Loucy (cell line): ENCODE measurements at regions not wholly inside any gene's neighbourhood (a gene's known extent, or its start where the extent isn't known, plus 50 kb on each side); places are given as distances from the start of the nearest gene placed in this dataset.
A peak's percentile ranks its signal among the peaks of the same experiment; 100 is the strongest.

Source experiments
- H2AFZ ChIP-seq: fragments of 200-600 bp; sonication (generic); 2 replicates; pipeline ENCODE4 v1.6.0; 2016; ENCODE audit warnings: antibody characterized with exemption, mild to moderate bottlenecking, low read length, moderate library complexity
- H3F3A ChIP-seq: fragments of 200-600 bp; 2 replicates; pipeline ENCODE4 v1.6.0; 2016; ENCODE audit warnings: antibody characterized with exemption, low read depth, mild to moderate bottlenecking
- H3K27me3 ChIP-seq: fragments of 200-600 bp; sonication (generic); 2 replicates; pipeline ENCODE4 v1.6.1; 2014; ENCODE audit warnings: low read length, mild to moderate bottlenecking; ENCODE audit not compliant: insufficient read depth, poor library complexity, severe bottlenecking
- H3K36me3 ChIP-seq: fragments of 200-600 bp; sonication (generic); 2 replicates; pipeline ENCODE4 v1.6.1; 2016; ENCODE audit warnings: low read length; ENCODE audit not compliant: insufficient read depth
- H3K4me1 ChIP-seq: fragments of 200-600 bp; sonication (generic); 2 replicates; pipeline ENCODE4 v1.5.1; 2014; ENCODE audit warnings: low read length, mild to moderate bottlenecking; ENCODE audit not compliant: insufficient read depth, poor library complexity, severe bottlenecking
- H3K4me2 ChIP-seq: fragments of 200-600 bp; sonication (generic); 2 replicates; pipeline ENCODE4 v1.6.0; 2014; ENCODE audit warnings: antibody characterized with exemption, low read length, low read depth, mild to moderate bottlenecking; ENCODE audit not compliant: poor library complexity, severe bottlenecking
- H3K4me3 ChIP-seq: fragments of 200-600 bp; sonication (generic); 2 replicates; pipeline ENCODE4 v1.5.1; 2014; ENCODE audit warnings: low read length, mild to moderate bottlenecking, mixed read lengths; ENCODE audit not compliant: poor library complexity, severe bottlenecking
- H3K79me2 ChIP-seq: fragments of 200-600 bp; sonication (generic); 2 replicates; pipeline ENCODE4 v1.6.1; 2014; ENCODE audit warnings: low read length; ENCODE audit not compliant: insufficient read depth
- H3K9ac ChIP-seq: fragments of 200-600 bp; sonication (generic); 2 replicates; pipeline ENCODE4 v1.6.0; 2014; ENCODE audit warnings: mild to moderate bottlenecking, low read depth, low read length, moderate library complexity; ENCODE audit not compliant: poor library complexity, severe bottlenecking
- H3K9me2 ChIP-seq: fragments of 200-600 bp; sonication (generic); replicated peaks from 2 replicates; pipeline ENCODE4 v1.6.1; 2016; ENCODE audit warnings: low read depth, low read length, mixed read lengths
- H3K9me3 ChIP-seq: fragments of 200-600 bp; sonication (generic); 2 replicates; pipeline ENCODE4 v1.6.1; 2014; ENCODE audit warnings: mild to moderate bottlenecking, antibody characterized with exemption, low read length, low read depth; ENCODE audit not compliant: insufficient read depth
- H4K20me1 ChIP-seq: fragments of 200-600 bp; sonication (generic); 2 replicates; pipeline ENCODE4 v1.6.0; 2014; ENCODE audit warnings: antibody characterized with exemption, low read length, mild to moderate bottlenecking; ENCODE audit not compliant: insufficient read depth, poor library complexity, severe bottlenecking
- CTCF ChIP-seq: fragments of 200-600 bp; sonication (generic); conservative IDR thresholded peaks from 2 replicates; pipeline ENCODE4 v1.5.1; 2014; ENCODE audit warnings: mild to moderate bottlenecking, antibody characterized with exemption, low read length
- EZH2phosphoT487 ChIP-seq: fragments of 200-600 bp; IDR thresholded peaks from 2 replicates; pipeline ENCODE4 v1.6.1; 2018; ENCODE audit warnings: antibody characterized with exemption, mild to moderate bottlenecking, moderate library complexity, borderline replicate concordance

- H2AFZ ChIP-seq = no peak overlapping the region
- peaks cover under 1% of the 10 kb centered on the region for H4K20me1 ChIP-seq
- H3K9ac ChIP-seq = no peak overlapping the region
- peaks cover 40% of the 10 kb centered on the region for H3K4me1 ChIP-seq
- H3K9me2 ChIP-seq = no peaks in the 10 kb centered on the region
- H3K9me3 ChIP-seq = no peaks in the 10 kb centered on the region
- H3K36me3 ChIP-seq = no peaks in the 10 kb centered on the region
- no peaks in the 10 kb centered on the region for H3K27me3 ChIP-seq
- H3F3A ChIP-seq = peaks cover 18% of the 10 kb centered on the region
- H3K4me3 ChIP-seq = no peak overlapping the region
- H3K79me2 ChIP-seq = peaks cover 9% of the 10 kb centered on the region; the same call in 1 of the 2 replicates
- H3K4me2 ChIP-seq = no peak overlapping the region
- TF ChIP-seq EZH2phosphoT487 (no peak), CTCF (no peak)
Measured at GRCh38 chr15:29456255-29456654, 186.6 kb upstream of the NSMCE3 start.

- H3K36me3 ChIP-seq = no peaks in the 10 kb centered on the region
- no peaks in the 10 kb centered on the region for H3K9me3 ChIP-seq
- no peak for TF ChIP-seq EZH2phosphoT487
- no peak for TF ChIP-seq CTCF
- peaks cover 18% of the 10 kb centered on the region for H3F3A ChIP-seq
- peaks cover 4% of the 10 kb centered on the region for H4K20me1 ChIP-seq
- peak overlapping the region; percentile 84 for H3K9ac ChIP-seq
- no peak overlapping the region for H3K4me3 ChIP-seq
- H3K4me2 ChIP-seq = no peak overlapping the region
- H3K9me2 ChIP-seq = no peaks in the 10 kb centered on the region
- H3K79me2 ChIP-seq = peaks cover 16% of the 10 kb centered on the region
- H3K4me1 ChIP-seq = peaks cover 40% of the 10 kb centered on the region
- no peak overlapping the region for H2AFZ ChIP-seq
- H3K27me3 ChIP-seq = no peaks in the 10 kb centered on the region
Measured at GRCh38 chr15:29455530-29455929, 185.9 kb upstream of the NSMCE3 start.

GRCh38 chr15:29455055-29455454, 185.4 kb upstream of the NSMCE3 start:
- H3K9me3 ChIP-seq = no peaks in the 10 kb centered on the region

More at GRCh38 chr15:29455055-29455454, 185.4 kb upstream of the NSMCE3 start:
- Histone ChIP-seq H3K4me1 (peaks cover 40% of the 10 kb centered on the region), H4K20me1 (peaks cover 7% of the 10 kb centered on the region), H3K4me2 (no peak overlapping the region), H3F3A (peaks cover 18% of the 10 kb centered on the region), H3K9me2 (no peaks in the 10 kb centered on the region), H3K36me3 (no peaks in the 10 kb centered on the region), H3K9ac (peak overlapping the region; percentile 84), H2AFZ (no peak overlapping the region), H3K27me3 (no peaks in the 10 kb centered on the region), H3K4me3 (no peak overlapping the region), H3K79me2 (peaks cover 21% of the 10 kb centered on the region)
- TF ChIP-seq EZH2phosphoT487 (no peak), CTCF (no peak)
